Vagina (tissue), 2 donors: ENCODE measurements at regions not wholly inside any gene's neighbourhood (a gene's known extent, or its start where the extent isn't known, plus 50 kb on each side); places are given as distances from the start of the nearest gene placed in this dataset.

ENCODE experiments used
- POLR2A ChIP-seq, 2 donors: fragments of 450-650 bp; IDR thresholded peaks; one replicate each; pipeline ENCODE4 v1.6.1; 2017; ENCODE audit warnings: antibody characterized with exemption in 2 of 2, mild to moderate bottlenecking in 2 of 2, moderate library complexity in 2 of 2
- POLR2AphosphoS5 ChIP-seq, 2 donors: sonication (generic); formaldehyde crosslinking; IDR thresholded peaks; one replicate each; pipeline ENCODE4 v1.9.0; 2017; ENCODE audit warnings: antibody characterized with exemption in 2 of 2, mild to moderate bottlenecking in 2 of 2, low read depth in 1 of 2; ENCODE audit not compliant: insufficient read depth in 1 of 2
- TF ChIP-seq, protein P1 (sequence below), 3 experiments: fragments of 450-650 bp in 2 of 3; fragments of 200-600 bp in 1 of 3; sonication (generic) in 1 of 3; IDR thresholded peaks; one replicate each; pipeline ENCODE4 v1.5.1; 2017 to 2019; ENCODE audit warnings: antibody characterized with exemption in 3 of 3, mild to moderate bottlenecking in 2 of 3, moderate library complexity in 2 of 3

DNA sequence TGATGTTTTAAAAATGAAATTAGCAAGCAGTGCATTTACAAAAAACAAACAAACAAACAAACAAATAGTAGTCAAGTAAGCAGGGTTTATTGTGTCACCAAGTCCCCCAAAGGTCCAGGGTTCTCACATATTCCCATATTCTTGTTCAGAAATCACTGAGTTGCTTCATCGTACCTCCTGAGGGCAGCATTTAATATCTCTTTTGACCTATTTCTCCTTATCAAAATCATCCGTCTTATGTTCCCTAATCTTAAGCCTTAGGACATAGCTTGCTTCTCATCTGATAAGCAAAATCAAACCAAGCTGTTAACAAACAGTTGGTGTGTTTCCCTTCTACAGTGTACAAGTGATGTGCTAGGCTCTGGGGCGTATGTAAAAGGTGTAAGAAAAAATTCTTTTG is 109.5 kb upstream of the MAN2A1 start:
- TF ChIP-seq, protein P1, sequence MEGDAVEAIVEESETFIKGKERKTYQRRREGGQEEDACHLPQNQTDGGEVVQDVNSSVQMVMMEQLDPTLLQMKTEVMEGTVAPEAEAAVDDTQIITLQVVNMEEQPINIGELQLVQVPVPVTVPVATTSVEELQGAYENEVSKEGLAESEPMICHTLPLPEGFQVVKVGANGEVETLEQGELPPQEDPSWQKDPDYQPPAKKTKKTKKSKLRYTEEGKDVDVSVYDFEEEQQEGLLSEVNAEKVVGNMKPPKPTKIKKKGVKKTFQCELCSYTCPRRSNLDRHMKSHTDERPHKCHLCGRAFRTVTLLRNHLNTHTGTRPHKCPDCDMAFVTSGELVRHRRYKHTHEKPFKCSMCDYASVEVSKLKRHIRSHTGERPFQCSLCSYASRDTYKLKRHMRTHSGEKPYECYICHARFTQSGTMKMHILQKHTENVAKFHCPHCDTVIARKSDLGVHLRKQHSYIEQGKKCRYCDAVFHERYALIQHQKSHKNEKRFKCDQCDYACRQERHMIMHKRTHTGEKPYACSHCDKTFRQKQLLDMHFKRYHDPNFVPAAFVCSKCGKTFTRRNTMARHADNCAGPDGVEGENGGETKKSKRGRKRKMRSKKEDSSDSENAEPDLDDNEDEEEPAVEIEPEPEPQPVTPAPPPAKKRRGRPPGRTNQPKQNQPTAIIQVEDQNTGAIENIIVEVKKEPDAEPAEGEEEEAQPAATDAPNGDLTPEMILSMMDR (IDR thresholded peaks at IDR 0.05): no peak
- TF ChIP-seq POLR2AphosphoS5 (IDR thresholded peaks at IDR 0.05; ENCODE audit: insufficient read depth in 1 of 2, low read depth in 1 of 2) (no peak), POLR2A (IDR thresholded peaks at IDR 0.05) (no peak)
